Neural progenitor cell (in vitro differentiated cells): ENCODE measurements at regions not wholly inside any gene's neighbourhood (a gene's known extent, or its start where the extent isn't known, plus 50 kb on each side); places are given as distances from the start of the nearest gene placed in this dataset.
"Not testable (repeated sequence)": the region's sequence is repeated elsewhere in the genome, so short reads cannot be mapped to it uniquely, and the experiment has no call there.

ENCODE experiments used
- CTCF ChIP-seq: fragments of 200-600 bp; sonication (generic); IDR thresholded peaks from 2 replicates; pipeline ENCODE4 v1.5.1; 2017; ENCODE audit warnings: antibody characterized with exemption, mild to moderate bottlenecking
- EZH2 ChIP-seq: fragments of 200-600 bp; sonication (generic); IDR thresholded peaks from 2 replicates; pipeline ENCODE4 v1.6.1; 2017; ENCODE audit warnings: antibody characterized with exemption, mild to moderate bottlenecking, moderate library complexity

- not testable (repeated sequence) for TF ChIP-seq CTCF, EZH2
Measured at GRCh38 chr7:361182-361581, 71.2 kb downstream of the FOXL3 start.
